Tibial artery (tissue), 4 donors: ENCODE measurements at regions not wholly inside any gene's neighbourhood (a gene's known extent, or its start where the extent isn't known, plus 50 kb on each side); places are given as distances from the start of the nearest gene placed in this dataset.

Experiments
- DNase-seq, 2 donors: peaks; one replicate each; pipeline ENCODE4 v3.0.0-alpha.2; 2019
- H3K27ac ChIP-seq, 2 donors: fragments of 200-600 bp; sonication (generic) in 1 of 2; 1 replicate in 1 of 2; 2 replicates in 1 of 2; pipeline ENCODE4 v1.5.1; 2018 to 2019; ENCODE audit warnings: mild to moderate bottlenecking in 1 of 2
- H3K27me3 ChIP-seq, 2 donors: fragments of 200-600 bp; sonication (generic) in 1 of 2; one replicate each; pipeline versions ENCODE4 v1.5.1 to v1.6.0; 2016 to 2019
- H3K36me3 ChIP-seq, 3 donors: fragments of 200-600 bp; sonication (generic) in 2 of 3; one replicate each; pipeline ENCODE4 v1.5.1; 2016 to 2019; ENCODE audit warnings: mild to moderate bottlenecking in 2 of 3
- H3K4me1 ChIP-seq, 4 donors: fragments of 200-600 bp; sonication (generic) in 2 of 4; 1 replicate in 3 of 4; 2 replicates in 1 of 4; pipeline ENCODE4 v1.5.1; 2016 to 2019
- H3K4me3 ChIP-seq, 2 donors: fragments of 200-600 bp; sonication (generic) in 1 of 2; 1 replicate in 1 of 2; 2 replicates in 1 of 2; pipeline ENCODE4 v1.5.1; 2018 to 2019; ENCODE audit warnings: mild to moderate bottlenecking in 2 of 2
- H3K9me3 ChIP-seq, 3 donors: fragments of 200-600 bp; sonication (generic) in 1 of 3; one replicate each; pipeline ENCODE4 v1.5.1; 2016 to 2019
- CTCF ChIP-seq, 2 experiments: fragments of 200-600 bp in 1 of 2; fragments of 450-650 bp in 1 of 2; IDR thresholded peaks; one replicate each; pipeline ENCODE4 v1.5.1; 2017 to 2019; ENCODE audit warnings: antibody characterized with exemption in 2 of 2, mild to moderate bottlenecking in 1 of 2, moderate library complexity in 1 of 2
- intact Hi-C: fragments of 100-400 bp; cut with DNase I; formaldehyde crosslinking; loops from one replicate; pipeline ENCODE4 v1.15.0; 2023; ENCODE audit warnings: low total_unique reads

- intact Hi-C loops, result no loop called here
- DNase-seq, result no peak
- no peak for TF ChIP-seq CTCF (IDR thresholded peaks at IDR 0.05)
- H3K27me3 ChIP-seq, result no peaks in the 10 kb centered on the region
- H3K27ac ChIP-seq, result no peak overlapping the region
- H3K4me3 ChIP-seq, result no peak overlapping the region
- no peaks in the 10 kb centered on the region for H3K4me1 ChIP-seq
- no peaks in the 10 kb centered on the region for H3K9me3 ChIP-seq
- no peaks in the 10 kb centered on the region for H3K36me3 ChIP-seq
Measured at GRCh38 chr7:93747019-93747418, 143.5 kb downstream of the TFPI2 start.

GRCh38 chr7:93739424-93739823 is 151.1 kb downstream of the TFPI2 start:
- Histone ChIP-seq H3K27ac (no peak overlapping the region), H3K27me3 (no peaks in the 10 kb centered on the region), H3K4me3 (no peak overlapping the region), H3K9me3 (no peaks in the 10 kb centered on the region), H3K4me1 (no peaks in the 10 kb centered on the region), H3K36me3 (no peaks in the 10 kb centered on the region)
- intact Hi-C loops, result no loop called here
- no peak for TF ChIP-seq CTCF (IDR thresholded peaks at IDR 0.05)
- no peak for DNase-seq

GRCh38 chr7:93737953-93738352 is 152.6 kb downstream of the TFPI2 start:
- DNase-seq, result no peak
- Histone ChIP-seq H3K27ac (no peak overlapping the region), H3K27me3 (no peaks in the 10 kb centered on the region), H3K36me3 (no peaks in the 10 kb centered on the region), H3K9me3 (no peaks in the 10 kb centered on the region), H3K4me3 (no peak overlapping the region), H3K4me1 (no peaks in the 10 kb centered on the region)
- intact Hi-C loops, result no loop called here
- no peak for TF ChIP-seq CTCF (IDR thresholded peaks at IDR 0.05)

- Histone ChIP-seq H3K9me3 (no peaks in the 10 kb centered on the region), H3K36me3 (no peaks in the 10 kb centered on the region), H3K4me3 (no peak overlapping the region), H3K27me3 (no peaks in the 10 kb centered on the region), H3K27ac (no peak overlapping the region), H3K4me1 (no peaks in the 10 kb centered on the region)
- DNase-seq, result no peak
- TF ChIP-seq CTCF (IDR thresholded peaks at IDR 0.05), result no peak
- intact Hi-C loops, result no loop called here
Measured at GRCh38 chr7:93736668-93737369, 153.7 kb downstream of the TFPI2 start.

- no peak overlapping the region for H3K4me3 ChIP-seq
- intact Hi-C loops, result no loop called here
- no peaks in the 10 kb centered on the region for H3K9me3 ChIP-seq
- no peaks in the 10 kb centered on the region for H3K4me1 ChIP-seq
- no peaks in the 10 kb centered on the region for H3K36me3 ChIP-seq
- DNase-seq, result no peak
- H3K27me3 ChIP-seq, result no peaks in the 10 kb centered on the region
- H3K27ac ChIP-seq, result no peak overlapping the region
- no peak for TF ChIP-seq CTCF (IDR thresholded peaks at IDR 0.05)
Measured at GRCh38 chr7:93728292-93728691, 153.8 kb upstream of the CALCR start.

GRCh38 chr7:93725954-93726353 is 151.4 kb upstream of the CALCR start:
- Histone ChIP-seq H3K4me1 (no peaks in the 10 kb centered on the region), H3K27me3 (no peaks in the 10 kb centered on the region), H3K27ac (no peak overlapping the region), H3K36me3 (no peaks in the 10 kb centered on the region), H3K4me3 (no peak overlapping the region), H3K9me3 (no peaks in the 10 kb centered on the region)
- intact Hi-C loops, result no loop called here
- no peak for TF ChIP-seq CTCF (IDR thresholded peaks at IDR 0.05)
- DNase-seq, result no peak
